Mesenchymal stem cell (in vitro differentiated cells and primary cell): ENCODE measurements at regions not wholly inside any gene's neighbourhood (a gene's known extent, or its start where the extent isn't known, plus 50 kb on each side); places are given as distances from the start of the nearest gene placed in this dataset.

Experiments used
- DNase-seq: peaks from one replicate; pipeline ENCODE4 v3.0.0-alpha.2; 2013
- H2AFZ ChIP-seq: one replicate; pipeline ENCODE4 v1.6.1; 2013; ENCODE audit warnings: low read depth, mild to moderate bottlenecking, control low read depth, inconsistent platforms, low read length, moderate library complexity
- H2AK5ac ChIP-seq: 2 replicates; pipeline ENCODE4 v1.6.1; 2013; ENCODE audit warnings: low read length, moderate library complexity, mild to moderate bottlenecking, inconsistent platforms; ENCODE audit not compliant: severe bottlenecking
- H2BK120ac ChIP-seq: one replicate; pipeline ENCODE4 v1.6.1; 2013; ENCODE audit warnings: low read depth, mild to moderate bottlenecking, inconsistent platforms, low read length, moderate library complexity
- H2BK12ac ChIP-seq, 2 experiments: one replicate each; pipeline ENCODE4 v1.6.1; 2013; ENCODE audit warnings: inconsistent platforms in 2 of 2, low read length in 2 of 2, mild to moderate bottlenecking in 2 of 2, moderate library complexity in 2 of 2, control low read depth in 1 of 2
- H2BK15ac ChIP-seq: one replicate; pipeline ENCODE4 v1.6.1; 2013; ENCODE audit warnings: mild to moderate bottlenecking, low read depth, inconsistent platforms; ENCODE audit not compliant: poor library complexity, severe bottlenecking
- H2BK5ac ChIP-seq: 2 replicates; pipeline ENCODE4 v1.6.1; 2013; ENCODE audit warnings: low read depth, mild to moderate bottlenecking, low read length, control low read depth, inconsistent platforms; ENCODE audit not compliant: poor library complexity, severe bottlenecking
- H3K14ac ChIP-seq, 2 experiments: one replicate each; pipeline ENCODE4 v1.6.1; 2013; ENCODE audit warnings: inconsistent platforms in 2 of 2, low read length in 2 of 2, control low read depth in 1 of 2, mild to moderate bottlenecking in 1 of 2, moderate library complexity in 1 of 2
- H3K18ac ChIP-seq, 2 experiments: one replicate each; pipeline ENCODE4 v1.6.1; 2013; ENCODE audit warnings: inconsistent platforms in 2 of 2, low read length in 2 of 2, control low read depth in 1 of 2, low read depth in 1 of 2, mild to moderate bottlenecking in 1 of 2
- H3K23ac ChIP-seq, 2 experiments: one replicate each; pipeline ENCODE4 v1.6.1; 2013; ENCODE audit warnings: inconsistent platforms in 2 of 2, low read length in 2 of 2, mild to moderate bottlenecking in 2 of 2, moderate library complexity in 2 of 2, control low read depth in 1 of 2
- H3K27ac ChIP-seq: 2 replicates; pipeline ENCODE4 v1.5.1; 2013; ENCODE audit warnings: mild to moderate bottlenecking, moderate library complexity, low read length, control low read depth, inconsistent platforms; ENCODE audit not compliant: poor library complexity, severe bottlenecking
- H3K27me3 ChIP-seq, 2 experiments: 2 replicates each; pipeline versions ENCODE4 v1.6.1 to v1.7.0; 2013; ENCODE audit warnings: low read length in 2 of 2, mild to moderate bottlenecking in 2 of 2, moderate library complexity in 2 of 2, control low read depth in 1 of 2, inconsistent platforms in 1 of 2; ENCODE audit not compliant: control insufficient read depth in 1 of 2, insufficient read depth in 1 of 2
- H3K36me3 ChIP-seq, 2 experiments: 2 replicates each; pipeline versions ENCODE4 v1.6.1 to v1.7.0; 2013; ENCODE audit warnings: low read length in 2 of 2, control low read depth in 1 of 2, inconsistent platforms in 1 of 2, low read depth in 1 of 2, mild to moderate bottlenecking in 1 of 2; ENCODE audit not compliant: insufficient read depth in 2 of 2, control insufficient read depth in 1 of 2
- H3K4ac ChIP-seq, 2 experiments: one replicate each; pipeline ENCODE4 v1.6.1; 2013; ENCODE audit warnings: inconsistent platforms in 2 of 2, low read length in 2 of 2, mild to moderate bottlenecking in 2 of 2, moderate library complexity in 2 of 2, control low read depth in 1 of 2, low read depth in 1 of 2
- H3K4me1 ChIP-seq: 2 replicates; pipeline ENCODE4 v1.6.1; 2013; ENCODE audit warnings: low read depth, low read length, control low read depth; ENCODE audit not compliant: control insufficient read depth, insufficient read depth
- H3K4me2 ChIP-seq: 2 replicates; pipeline ENCODE4 v1.6.1; 2013; ENCODE audit warnings: low read length, mild to moderate bottlenecking, inconsistent platforms; ENCODE audit not compliant: poor library complexity, severe bottlenecking
- H3K4me3 ChIP-seq, 2 experiments: 2 replicates each; pipeline versions ENCODE4 v1.5.1 to v1.7.0; 2013; ENCODE audit warnings: low read length in 2 of 2, mild to moderate bottlenecking in 2 of 2, control low read depth in 1 of 2, low read depth in 1 of 2; ENCODE audit not compliant: insufficient read depth in 1 of 2
- H3K79me1 ChIP-seq: replicated peaks from 2 replicates; pipeline ENCODE4 v1.6.1; 2013; ENCODE audit warnings: mild to moderate bottlenecking, control low read depth, low read length, inconsistent platforms; ENCODE audit not compliant: poor library complexity, severe bottlenecking
- H3K9ac ChIP-seq: 2 replicates; pipeline ENCODE4 v1.7.0; 2013; ENCODE audit warnings: mild to moderate bottlenecking, low read length, moderate library complexity
- H3K9me3 ChIP-seq: 2 replicates; pipeline ENCODE4 v1.7.0; 2013; ENCODE audit warnings: mild to moderate bottlenecking, low read length; ENCODE audit not compliant: control insufficient read depth
- H4K8ac ChIP-seq: one replicate; pipeline ENCODE4 v1.6.1; 2013; ENCODE audit warnings: inconsistent platforms, mild to moderate bottlenecking, low read length, moderate library complexity
- H4K91ac ChIP-seq: one replicate; pipeline ENCODE4 v1.6.1; 2013; ENCODE audit warnings: mild to moderate bottlenecking, low read length, inconsistent platforms
- WGBS: methylation state at CpG from one replicate; pipeline ENCODE4 v1.1.7; 2013; ENCODE audit warnings: mixed read lengths; 5-methylcytosine and 5-hydroxymethylcytosine counted together

DNA sequence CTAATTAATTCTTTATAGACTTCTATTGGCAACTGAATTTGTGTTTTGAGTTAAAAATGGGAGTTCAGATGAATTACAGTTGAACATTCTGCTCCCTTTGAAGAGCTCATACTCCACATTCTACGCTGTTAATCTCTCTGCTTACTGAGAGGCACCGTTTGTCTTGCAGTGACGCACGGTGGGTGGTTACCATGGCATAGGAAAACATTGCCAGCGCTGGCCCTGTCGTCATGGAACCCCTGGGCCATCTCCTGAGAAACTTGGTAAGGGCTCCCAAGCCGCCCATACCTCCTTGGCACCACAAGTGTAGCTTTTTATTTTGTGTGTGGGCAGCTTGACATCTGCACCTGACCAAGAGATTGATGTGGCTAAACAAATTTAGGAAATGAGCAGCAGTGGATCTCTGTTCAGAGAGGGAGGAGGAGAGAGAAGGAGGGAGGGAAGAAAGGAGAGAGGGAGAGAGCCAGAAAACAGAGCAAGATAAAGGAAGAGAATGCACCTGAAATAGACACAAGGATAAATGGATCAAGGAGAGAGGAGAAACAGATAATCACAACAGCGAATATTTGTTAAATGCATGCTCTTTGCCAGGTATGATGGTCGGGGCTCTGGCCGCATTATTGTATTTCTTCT is 398.5 kb downstream of the HAPSTR1 start:
- Histone ChIP-seq H3K4ac (no peak overlapping the region), H2BK15ac (no peak overlapping the region), H4K91ac (no peak overlapping the region), H2AK5ac (no peak overlapping the region), H3K14ac (no peak overlapping the region), H3K18ac (no peak overlapping the region), H4K8ac (no peak overlapping the region), H3K79me1 (no peaks in the 10 kb centered on the region), H2AFZ (no peak overlapping the region), H3K9ac (no peak overlapping the region), H2BK120ac (no peak overlapping the region), H3K4me3 (no peak overlapping the region), H2BK12ac (no peak overlapping the region), H3K4me2 (no peak overlapping the region), H3K27ac (no peak overlapping the region), H3K9me3 (peaks cover 9% of the 10 kb centered on the region), H2BK5ac (no peak overlapping the region), H3K4me1 (no peaks in the 10 kb centered on the region), H3K23ac (no peak overlapping the region), H3K27me3 (no peaks in the 10 kb centered on the region), H3K36me3 (no peaks in the 10 kb centered on the region)
- no peak for DNase-seq
- 78% methylated on average over 10 of the region's 10 CpGs for WGBS

DNA sequence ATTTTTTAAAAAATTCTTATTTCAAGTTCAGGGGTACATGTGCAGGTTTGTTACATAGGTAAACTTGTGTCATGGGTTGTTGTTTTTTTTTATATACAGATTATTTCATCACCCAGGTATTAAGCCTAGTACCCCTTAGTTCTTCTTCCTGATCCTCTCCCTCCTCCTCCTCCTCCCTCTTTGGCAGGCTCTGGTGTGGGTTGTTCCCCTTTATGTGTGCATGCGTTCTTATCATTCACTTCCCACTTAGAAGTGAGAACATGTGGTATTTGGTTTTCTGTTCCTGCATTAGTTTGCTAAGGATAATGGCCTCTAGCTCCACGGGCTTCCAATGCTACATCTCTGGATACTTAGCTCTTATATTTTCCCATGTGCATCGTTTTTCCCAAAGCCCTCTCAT is 404.4 kb downstream of the HAPSTR1 start:
- Histone ChIP-seq H2BK5ac (no peak overlapping the region), H2BK12ac (no peak overlapping the region), H2BK15ac (no peak overlapping the region), H2BK120ac (no peak overlapping the region), H3K14ac (no peak overlapping the region), H3K27me3 (no peaks in the 10 kb centered on the region), H2AFZ (no peak overlapping the region), H2AK5ac (no peak overlapping the region), H4K8ac (no peak overlapping the region), H3K4me2 (no peak overlapping the region), H3K9ac (no peak overlapping the region), H3K18ac (no peak overlapping the region), H3K27ac (no peak overlapping the region), H3K4me1 (no peaks in the 10 kb centered on the region), H3K79me1 (no peaks in the 10 kb centered on the region), H3K23ac (no peak overlapping the region), H3K36me3 (no peaks in the 10 kb centered on the region), H3K4ac (no peak overlapping the region), H3K4me3 (no peak overlapping the region), H3K9me3 (peaks cover 9% of the 10 kb centered on the region), H4K91ac (no peak overlapping the region)
- no peak for DNase-seq
- 47% methylated on average over 2 of the region's 3 CpGs for WGBS

- Histone ChIP-seq H2BK5ac (no peak overlapping the region), H3K79me1 (no peaks in the 10 kb centered on the region), H3K9me3 (no peaks in the 10 kb centered on the region), H3K18ac (no peak overlapping the region), H2BK15ac (no peak overlapping the region), H4K8ac (no peak overlapping the region), H3K4ac (no peak overlapping the region), H3K27me3 (no peaks in the 10 kb centered on the region), H2BK12ac (no peak overlapping the region), H4K91ac (no peak overlapping the region), H3K4me2 (no peak overlapping the region), H3K9ac (no peak overlapping the region), H3K27ac (no peak overlapping the region), H2AK5ac (no peak overlapping the region), H3K14ac (no peak overlapping the region), H3K23ac (no peak overlapping the region), H2AFZ (no peak overlapping the region), H3K36me3 (no peaks in the 10 kb centered on the region), H2BK120ac (no peak overlapping the region), H3K4me3 (no peak overlapping the region), H3K4me1 (no peaks in the 10 kb centered on the region)
- DNase-seq, result no peak
- 69% methylated on average over 2 of the region's 3 CpGs for WGBS
These were observed 406.3 kb downstream of the HAPSTR1 start for GRCh38 chr16:9497750-9498149.

- H3K4me2 ChIP-seq, result no peak overlapping the region
- no peak overlapping the region for H3K4ac ChIP-seq
- no peaks in the 10 kb centered on the region for H3K36me3 ChIP-seq
- no peak overlapping the region for H3K9ac ChIP-seq
- no peak overlapping the region for H3K23ac ChIP-seq
- DNase-seq, result no peak
- no CpG with 5 or more reads among the region's 1 CpG for WGBS
- no peak overlapping the region for H4K8ac ChIP-seq
- H3K27me3 ChIP-seq, result no peaks in the 10 kb centered on the region
- H3K4me1 ChIP-seq, result no peaks in the 10 kb centered on the region
- no peak overlapping the region for H2BK120ac ChIP-seq
- H2AK5ac ChIP-seq, result no peak overlapping the region
- no peak overlapping the region for H2BK5ac ChIP-seq
- no peak overlapping the region for H3K4me3 ChIP-seq
- H2BK12ac ChIP-seq, result no peak overlapping the region
- no peak overlapping the region for H3K27ac ChIP-seq
- no peak overlapping the region for H2AFZ ChIP-seq
- no peak overlapping the region for H2BK15ac ChIP-seq
- H3K9me3 ChIP-seq, result no peaks in the 10 kb centered on the region
- no peak overlapping the region for H3K14ac ChIP-seq
- H3K79me1 ChIP-seq, result no peaks in the 10 kb centered on the region
- no peak overlapping the region for H3K18ac ChIP-seq
- peak overlapping the region; percentile 27 for H4K91ac ChIP-seq
These were observed 408.6 kb downstream of the HAPSTR1 start for GRCh38 chr16:9499941-9500593.
